ENCODE measurements at regions not wholly inside any gene's neighbourhood (a gene's known extent, or its start where the extent isn't known, plus 50 kb on each side); places are given as distances from the start of the nearest gene placed in this dataset.
A peak's percentile ranks its signal among the peaks of the same experiment; 100 is the strongest.
"Not testable (repeated sequence)": the region's sequence is repeated elsewhere in the genome, so short reads cannot be mapped to it uniquely, and the experiment has no call there.

DNA sequence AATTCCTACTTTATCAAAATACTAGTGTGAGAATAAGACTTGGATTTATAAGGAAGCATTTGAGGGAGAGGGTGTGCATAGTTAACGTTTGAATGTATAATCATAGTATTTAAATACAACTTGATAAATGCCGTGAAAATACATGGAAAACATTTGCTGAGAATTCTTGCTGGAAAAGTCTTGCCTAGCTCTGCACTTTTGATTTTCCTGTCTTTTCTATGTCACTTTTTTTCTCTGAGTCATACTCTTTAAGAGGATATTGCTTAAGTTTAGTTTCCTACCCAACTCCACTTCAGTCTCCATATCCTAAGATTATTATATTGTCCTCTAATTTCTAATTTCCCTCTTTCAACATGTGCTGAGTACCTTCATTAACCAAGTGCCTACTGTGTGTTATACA, 616.6 kb upstream of the SEMA6A start:
- no peak for FAIRE-seq

DNA sequence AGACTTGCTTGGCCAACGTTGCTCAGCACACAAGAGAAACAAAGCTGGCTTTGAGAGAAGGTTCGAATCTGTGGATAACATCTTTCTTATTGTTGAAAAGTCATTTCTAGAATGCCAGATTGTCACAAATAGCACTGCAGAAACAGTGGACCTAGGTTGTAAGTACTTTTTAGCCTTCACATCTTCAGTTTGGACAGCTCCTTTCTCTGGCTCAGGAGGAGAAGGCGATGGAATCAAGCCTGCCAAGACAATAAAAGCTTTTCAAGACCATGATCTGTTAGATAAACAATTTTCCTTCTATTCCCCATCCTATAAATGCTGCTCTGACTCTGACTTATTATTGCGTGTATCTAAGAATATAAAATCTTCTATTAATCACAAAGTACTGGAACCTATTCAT, 615.2 kb upstream of the SEMA6A start:
- no peak for FAIRE-seq

GRCh38 chr5:117188211-117188610, 613.6 kb upstream of the SEMA6A start:
- no peak for FAIRE-seq

DNA sequence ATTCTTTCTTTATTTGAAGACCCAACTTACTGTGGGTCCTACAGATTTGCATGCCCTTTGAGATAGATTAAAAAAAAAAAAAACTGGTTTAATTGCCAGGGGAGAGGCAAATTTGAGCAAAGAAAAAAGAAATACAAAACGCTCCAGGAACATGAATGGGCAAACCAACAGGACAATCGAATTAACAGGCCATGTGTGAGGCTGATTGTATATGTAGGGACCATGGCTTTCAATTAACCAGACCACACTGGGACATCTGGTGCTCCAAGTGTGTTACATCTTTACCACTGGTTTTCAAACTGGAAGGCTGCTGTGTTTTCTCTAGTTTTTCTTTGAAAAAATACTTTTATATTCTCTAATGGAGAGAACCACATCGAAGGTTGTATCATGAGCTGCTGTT, 612.1 kb upstream of the SEMA6A start:
- no peak for FAIRE-seq

- no peak for FAIRE-seq
Measured at GRCh38 chr5:117183326-117183725, 608.7 kb upstream of the SEMA6A start.

DNA sequence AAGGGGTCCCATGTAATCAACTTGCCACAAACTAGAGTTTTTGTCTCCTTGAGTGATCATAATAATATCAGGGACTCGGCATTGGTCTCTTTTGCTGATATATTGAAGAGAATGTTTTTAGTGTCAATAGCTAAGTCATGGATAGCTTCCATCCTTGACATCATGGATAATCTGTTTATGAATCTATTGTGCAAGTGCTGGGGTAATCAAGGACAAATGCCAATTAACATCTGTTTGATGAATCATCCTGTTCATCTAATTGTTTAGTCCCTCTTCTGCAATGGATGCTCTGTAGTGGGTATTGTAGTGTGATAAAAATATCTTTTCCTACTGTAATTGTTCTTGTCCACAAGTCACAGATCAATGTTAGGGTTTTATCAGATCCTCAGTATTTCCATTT, 607.5 kb upstream of the SEMA6A start:
- no peak for FAIRE-seq

- FAIRE-seq, result no peak
Measured at GRCh38 chr5:117177302-117177701, 602.7 kb upstream of the SEMA6A start.

- no peak for FAIRE-seq
Measured at GRCh38 chr5:117165068-117165467, 590.4 kb upstream of the SEMA6A start.

GRCh38 chr5:117161718-117162335, 587.2 kb upstream of the SEMA6A start:
- no peak for FAIRE-seq

DNA sequence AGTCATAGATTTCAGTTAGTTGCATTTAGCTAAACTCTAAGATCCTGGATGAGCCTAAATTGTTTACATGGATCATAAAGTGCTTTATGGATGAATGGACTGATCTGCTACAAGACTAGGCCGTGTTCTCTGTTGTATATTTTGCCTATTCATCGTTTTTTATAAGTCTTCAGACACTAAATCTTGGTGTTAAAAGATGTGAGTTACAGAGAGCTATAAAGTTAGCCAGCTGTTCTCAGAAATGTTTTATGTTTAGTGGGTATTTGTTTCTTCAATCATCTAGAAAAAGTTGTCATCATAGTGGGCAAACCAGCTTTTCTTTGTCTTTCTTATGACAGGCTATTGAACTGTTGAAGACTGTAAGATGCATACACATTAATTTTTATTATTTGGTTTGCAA, 585.8 kb upstream of the SEMA6A start:
- no peak for FAIRE-seq

DNA sequence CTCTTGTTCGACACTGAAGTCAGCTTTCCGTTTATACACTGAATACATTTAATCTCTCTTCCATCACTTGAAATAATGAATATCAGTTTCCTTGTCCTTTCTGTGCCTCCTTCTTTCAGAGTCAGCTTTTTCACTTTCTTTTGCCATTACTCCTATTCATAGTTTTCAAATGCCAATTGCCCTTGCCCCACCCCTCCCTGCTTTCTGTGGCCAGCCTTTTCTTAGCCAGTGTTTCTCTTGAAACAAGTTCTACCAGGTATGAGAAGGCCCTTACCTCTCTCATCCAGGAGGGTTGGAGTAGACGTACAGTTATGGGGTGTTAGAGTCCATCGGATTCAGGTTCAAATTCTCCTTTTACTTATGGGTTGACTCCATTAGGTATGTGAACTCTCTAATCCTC, 574.7 kb upstream of the SEMA6A start:
- FAIRE-seq, result no peak

DNA sequence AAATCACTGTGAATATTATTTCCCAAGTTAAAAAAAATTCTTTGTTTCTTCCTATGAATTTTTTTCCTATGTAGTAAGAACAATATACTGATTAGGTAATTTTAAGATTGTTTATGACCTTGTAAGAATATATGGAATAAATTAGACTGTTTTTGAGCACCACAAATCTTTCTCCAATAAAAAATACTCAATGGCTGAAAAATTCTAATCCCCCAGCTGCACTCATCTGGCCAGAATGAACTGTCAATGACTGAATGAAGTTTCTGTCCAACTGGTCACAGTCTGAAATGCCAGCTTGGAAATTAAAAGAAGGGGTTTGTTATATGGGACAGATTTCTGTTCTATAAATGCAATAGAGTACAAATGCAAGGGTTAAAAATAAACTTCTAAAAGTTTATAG, 569.5 kb upstream of the SEMA6A start:
- no peak for FAIRE-seq

DNA sequence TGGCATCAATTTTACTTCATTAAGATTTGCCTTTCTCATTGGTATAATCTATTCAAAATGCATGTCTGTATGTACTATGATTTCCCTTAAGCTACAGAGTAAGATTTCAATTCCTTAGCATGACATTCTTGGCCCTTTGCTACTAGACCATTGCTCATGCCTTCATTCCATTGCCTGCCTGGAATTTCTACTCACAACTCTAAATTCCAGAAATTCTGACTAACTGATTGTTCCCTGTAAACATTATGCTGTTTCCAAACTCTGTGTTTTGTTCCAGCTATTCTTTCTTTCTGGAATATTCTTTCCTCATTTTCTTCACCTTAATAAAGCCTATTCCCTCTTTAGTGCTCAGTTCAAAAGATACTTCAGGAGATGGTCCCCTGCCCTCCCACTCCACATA, 568.8 kb upstream of the SEMA6A start:
- FAIRE-seq, result no peak

GRCh38 chr5:117138523-117138922, 563.9 kb upstream of the SEMA6A start:
- peak; percentile 73 for FAIRE-seq

- FAIRE-seq, result no peak
Measured at GRCh38 chr5:117135851-117136250, 561.2 kb upstream of the SEMA6A start.

GRCh38 chr5:117133198-117133597, 558.6 kb upstream of the SEMA6A start:
- FAIRE-seq, result no peak

DNA sequence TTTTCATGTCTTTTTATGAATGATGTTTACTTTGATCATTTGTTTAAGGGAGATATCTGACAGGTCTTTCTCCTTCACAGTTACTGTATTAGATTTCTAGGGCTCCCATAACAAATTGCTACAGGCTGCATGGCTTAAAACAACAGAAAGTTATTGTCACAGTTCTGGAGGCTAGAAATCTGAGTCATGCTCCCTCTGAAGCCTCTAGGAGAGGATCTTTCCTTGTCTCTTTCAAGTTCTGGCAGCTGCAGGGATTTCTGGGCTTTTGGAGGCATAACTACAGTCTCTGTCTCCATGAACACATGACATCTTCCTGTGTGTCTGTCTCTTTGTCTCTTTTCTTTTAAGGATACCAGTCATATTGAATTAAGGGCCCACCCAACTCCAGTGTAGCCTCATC, 557.3 kb upstream of the SEMA6A start:
- no peak for FAIRE-seq

DNA sequence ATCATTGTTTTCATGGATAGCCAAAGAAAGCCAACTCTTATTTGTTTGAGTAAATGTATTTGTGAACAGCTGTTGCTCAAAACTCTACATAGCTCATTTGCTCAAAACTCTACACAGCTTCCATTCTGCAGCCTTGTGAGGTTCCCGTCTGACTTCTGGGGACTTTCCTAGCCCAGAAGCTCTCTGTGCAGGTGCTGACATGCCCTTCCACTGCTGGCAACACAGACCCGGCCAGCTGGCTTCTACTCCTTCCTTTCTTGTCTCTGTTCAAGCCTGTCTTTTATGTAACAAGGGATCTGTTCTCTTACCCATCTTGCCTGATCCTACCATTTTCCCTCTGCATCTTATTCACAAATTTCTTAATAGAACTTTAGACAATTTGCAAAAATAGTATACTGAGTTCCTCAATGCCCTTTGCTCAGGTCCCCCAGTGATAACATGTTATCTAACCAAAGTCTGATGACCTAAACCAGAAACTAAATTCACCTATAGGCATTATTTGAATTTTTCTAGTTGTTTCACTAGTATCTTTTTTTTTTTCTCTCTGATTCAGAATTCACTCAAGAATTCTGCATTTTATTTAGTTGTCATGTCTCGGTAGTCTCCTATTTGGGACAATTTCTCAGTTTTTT, 556.5 kb upstream of the SEMA6A start:
- FAIRE-seq, result no peak

- FAIRE-seq, result no peak
Measured at GRCh38 chr5:117118499-117118898, 543.9 kb upstream of the SEMA6A start.

DNA sequence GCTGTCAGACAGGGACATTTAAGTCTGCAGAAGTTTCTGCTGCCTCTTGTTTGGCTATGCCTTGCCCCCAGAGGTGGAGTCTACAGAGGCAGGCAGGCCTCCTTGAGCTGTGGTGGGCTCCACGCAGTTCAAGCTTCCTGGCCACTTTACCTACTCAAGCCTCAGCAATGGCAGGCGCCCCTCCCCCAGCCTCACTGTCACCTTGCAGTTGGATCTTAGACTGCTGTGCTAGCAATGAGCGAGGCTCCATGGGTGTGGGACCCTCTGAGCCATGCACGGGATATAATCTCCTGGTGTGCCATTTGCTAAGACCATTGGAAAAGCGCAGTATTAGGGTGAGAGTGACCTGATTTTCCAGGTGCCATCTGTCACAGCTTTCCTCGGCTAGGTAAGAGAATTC, 542.7 kb upstream of the SEMA6A start:
- not testable (repeated sequence) for FAIRE-seq

DNA sequence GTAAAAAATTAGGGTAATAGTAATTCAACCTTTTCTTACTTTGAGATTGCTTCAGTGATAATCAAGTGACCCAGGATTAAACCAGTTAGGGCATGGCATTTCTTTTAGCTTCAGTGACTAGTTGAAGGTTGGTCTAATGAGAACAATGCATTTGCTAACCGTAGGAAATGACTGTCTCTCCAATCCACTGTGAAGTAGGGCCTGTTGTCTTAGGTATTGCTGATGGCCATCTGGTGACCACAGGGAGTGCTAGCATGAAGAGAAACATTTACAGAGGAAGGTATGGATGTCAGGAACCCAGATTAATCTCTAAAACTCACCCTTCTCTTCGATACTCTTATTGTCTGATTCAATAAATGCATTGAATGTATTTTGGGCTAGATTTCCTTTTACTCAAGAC, 535.9 kb upstream of the SEMA6A start:
- FAIRE-seq, result no peak

- no peak for FAIRE-seq
Measured at GRCh38 chr5:117107859-117108258, 533.2 kb upstream of the SEMA6A start.

- FAIRE-seq, result no peak
Measured at GRCh38 chr5:117103703-117104102, 529.1 kb upstream of the SEMA6A start.

- no peak for FAIRE-seq
Measured at GRCh38 chr5:117102591-117102990, 528.0 kb upstream of the SEMA6A start.

DNA sequence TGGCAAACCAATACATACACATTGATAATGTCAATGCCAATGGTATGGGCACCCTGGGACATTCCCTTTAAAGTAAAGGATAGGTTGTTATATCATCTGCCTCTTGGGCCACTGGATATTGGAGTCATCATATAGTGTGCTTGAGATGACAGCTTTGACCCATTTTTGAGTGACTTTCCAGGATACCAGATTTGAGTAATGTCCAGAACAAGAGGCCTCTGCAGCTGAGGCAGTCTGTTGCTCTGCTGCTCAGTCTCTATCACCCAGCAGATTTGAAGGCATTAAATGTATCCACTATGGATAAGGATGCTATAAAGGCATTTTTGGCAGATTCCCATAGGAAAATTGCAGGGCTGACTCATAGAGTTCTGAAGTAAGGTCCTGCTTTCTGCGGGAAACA, 525.6 kb upstream of the SEMA6A start:
- FAIRE-seq, result no peak
